Fibroblast of lung (primary cell): ENCODE measurements at regions not wholly inside any gene's neighbourhood (a gene's known extent, or its start where the extent isn't known, plus 50 kb on each side); places are given as distances from the start of the nearest gene placed in this dataset.

Experiments used
- CTCF ChIP-seq, 2 donors: IDR thresholded peaks in 1 of 2; conservative IDR thresholded peaks in 1 of 2; 1 replicate in 1 of 2; 2 replicates in 1 of 2; pipeline ENCODE4 v1.5.1; 2011 to 2012; ENCODE audit warnings: low read length in 2 of 2, control low read depth in 1 of 2, inconsistent platforms in 1 of 2, low read depth in 1 of 2, mild to moderate bottlenecking in 1 of 2
- EZH2 ChIP-seq: IDR thresholded peaks from 2 replicates; pipeline ENCODE4 v1.5.1; 2012; ENCODE audit warnings: low read length, control low read depth, mild to moderate bottlenecking; ENCODE audit errors: missing control alignments

GRCh38 chr5:57692582-57693487 is 210.2 kb upstream of the ACTBL2 start:
- TF ChIP-seq EZH2 (no peak), CTCF (conservative IDR thresholded peaks at IDR 0.05 in 1 of 2, IDR thresholded peaks at IDR 0.05 in 1 of 2; ENCODE audit: low read depth in 1 of 2, low read length in 2 of 2) (no peak)
